ENCODE measurements at regions not wholly inside any gene's neighbourhood (a gene's known extent, or its start where the extent isn't known, plus 50 kb on each side); places are given as distances from the start of the nearest gene placed in this dataset.

DNA sequence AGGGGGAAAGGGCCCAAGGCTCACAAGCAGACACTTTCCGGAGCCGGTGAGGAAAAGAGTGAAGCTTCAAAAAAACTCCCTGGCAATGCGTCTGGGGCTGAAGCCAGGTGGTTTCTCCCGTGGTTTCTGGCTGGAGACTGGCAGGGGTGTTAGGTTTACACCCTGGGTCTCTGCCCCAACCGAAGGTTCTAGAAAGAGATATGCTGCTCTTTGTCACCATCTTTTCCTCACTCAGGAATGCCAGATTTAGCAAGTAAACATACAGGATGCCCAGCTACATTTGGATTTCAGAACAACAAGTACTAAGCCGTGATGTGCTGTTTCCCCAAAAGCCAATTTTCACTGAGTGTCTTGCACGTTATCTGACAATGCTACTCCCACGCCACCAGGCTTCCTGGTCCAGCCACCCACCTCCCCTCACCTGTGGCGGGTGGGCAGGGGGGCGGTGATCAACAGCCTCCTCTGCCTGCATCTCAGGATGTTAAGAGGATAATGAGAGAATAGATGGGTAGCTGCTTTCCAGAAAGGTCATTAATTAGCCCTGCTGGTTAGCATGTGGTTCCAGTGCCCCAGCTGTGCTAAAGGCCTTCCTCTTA is 69.6 kb upstream of the OLIG2 start:
- no peak for DNase-seq (ENCODE audit: low read depth in 2 of 2)
- no peaks in the 10 kb centered on the region for H3K79me2 ChIP-seq (ENCODE audit: control insufficient read depth, insufficient read depth, low read length)
- H2AFZ ChIP-seq (ENCODE audit: low read length), result no peak overlapping the region
- no peak overlapping the region for H3K9ac ChIP-seq (ENCODE audit: insufficient read depth, low read length)
- H3K4me1 ChIP-seq (ENCODE audit: control insufficient read depth, extremely low read depth, insufficient read depth, low read length), result no peaks in the 10 kb centered on the region
- H3K4me3 ChIP-seq (replicated peaks in 1 of 4; ENCODE audit: control extremely low read depth in 1 of 4, insufficient read depth in 1 of 4, low read depth in 3 of 4, low read length in 4 of 4), result no peak overlapping the region
- H3K4me2 ChIP-seq (ENCODE audit: extremely low read depth, insufficient read depth, low read length), result no peak overlapping the region
- no peaks in the 10 kb centered on the region for H3K9me3 ChIP-seq (ENCODE audit: control insufficient read depth, insufficient read depth, low read depth, low read length)
- H3K27ac ChIP-seq (ENCODE audit: insufficient read depth, low read length), result no peak overlapping the region
- no peaks in the 10 kb centered on the region for H4K20me1 ChIP-seq (ENCODE audit: control insufficient read depth, extremely low read depth, insufficient read depth, low read length)
- no peaks in the 10 kb centered on the region for H3K36me3 ChIP-seq (ENCODE audit: control insufficient read depth, insufficient read depth, low read length)
- TF ChIP-seq EZH2 (IDR thresholded peaks at IDR 0.05; ENCODE audit: low read length, missing control alignments), result no peak
- TF ChIP-seq CTCF (conservative IDR thresholded peaks at IDR 0.05 in 1 of 2, IDR thresholded peaks at IDR 0.05 in 1 of 2; ENCODE audit: low read depth in 1 of 2, low read length in 2 of 2), result no peak
- peaks cover 10% of the 10 kb centered on the region for H3K27me3 ChIP-seq (ENCODE audit: control insufficient read depth, insufficient read depth, low read length)

DNA sequence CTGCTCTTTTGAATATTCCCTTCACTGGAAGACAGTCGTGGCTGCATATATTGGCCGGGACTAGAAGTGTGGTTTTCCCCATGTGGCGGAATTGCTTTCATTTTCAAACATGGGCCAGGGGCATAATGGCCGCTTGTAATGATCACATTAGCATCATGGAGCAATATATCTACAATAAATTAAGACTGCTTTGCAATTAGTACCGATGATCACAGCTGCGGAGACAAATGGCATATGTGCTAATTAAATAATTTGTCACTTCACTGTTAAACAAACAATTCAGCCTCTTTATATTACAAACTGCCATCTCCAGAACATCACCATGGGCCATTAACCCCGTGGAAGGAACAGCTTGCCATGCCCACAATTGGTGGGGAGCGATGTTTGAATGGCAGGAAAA is 68.2 kb upstream of the OLIG2 start:
- Histone ChIP-seq H4K20me1 (ENCODE audit: control insufficient read depth, extremely low read depth, insufficient read depth, low read length) (no peaks in the 10 kb centered on the region), H2AFZ (ENCODE audit: low read length) (no peak overlapping the region), H3K4me2 (ENCODE audit: extremely low read depth, insufficient read depth, low read length) (no peak overlapping the region), H3K9ac (ENCODE audit: insufficient read depth, low read length) (no peak overlapping the region), H3K4me1 (ENCODE audit: control insufficient read depth, extremely low read depth, insufficient read depth, low read length) (no peaks in the 10 kb centered on the region), H3K27me3 (ENCODE audit: control insufficient read depth, insufficient read depth, low read length) (peaks cover 6% of the 10 kb centered on the region), H3K36me3 (ENCODE audit: control insufficient read depth, insufficient read depth, low read length) (no peaks in the 10 kb centered on the region), H3K4me3 (replicated peaks in 1 of 4; ENCODE audit: control extremely low read depth in 1 of 4, insufficient read depth in 1 of 4, low read depth in 3 of 4, low read length in 4 of 4) (no peak overlapping the region), H3K27ac (ENCODE audit: insufficient read depth, low read length) (no peak overlapping the region), H3K9me3 (ENCODE audit: control insufficient read depth, insufficient read depth, low read depth, low read length) (no peaks in the 10 kb centered on the region), H3K79me2 (ENCODE audit: control insufficient read depth, insufficient read depth, low read length) (no peaks in the 10 kb centered on the region)
- TF ChIP-seq CTCF (conservative IDR thresholded peaks at IDR 0.05 in 1 of 2, IDR thresholded peaks at IDR 0.05 in 1 of 2; ENCODE audit: low read depth in 1 of 2, low read length in 2 of 2) (no peak), EZH2 (IDR thresholded peaks at IDR 0.05; ENCODE audit: low read length, missing control alignments) (no peak)
- DNase-seq (ENCODE audit: low read depth in 2 of 2), result no peak

DNA sequence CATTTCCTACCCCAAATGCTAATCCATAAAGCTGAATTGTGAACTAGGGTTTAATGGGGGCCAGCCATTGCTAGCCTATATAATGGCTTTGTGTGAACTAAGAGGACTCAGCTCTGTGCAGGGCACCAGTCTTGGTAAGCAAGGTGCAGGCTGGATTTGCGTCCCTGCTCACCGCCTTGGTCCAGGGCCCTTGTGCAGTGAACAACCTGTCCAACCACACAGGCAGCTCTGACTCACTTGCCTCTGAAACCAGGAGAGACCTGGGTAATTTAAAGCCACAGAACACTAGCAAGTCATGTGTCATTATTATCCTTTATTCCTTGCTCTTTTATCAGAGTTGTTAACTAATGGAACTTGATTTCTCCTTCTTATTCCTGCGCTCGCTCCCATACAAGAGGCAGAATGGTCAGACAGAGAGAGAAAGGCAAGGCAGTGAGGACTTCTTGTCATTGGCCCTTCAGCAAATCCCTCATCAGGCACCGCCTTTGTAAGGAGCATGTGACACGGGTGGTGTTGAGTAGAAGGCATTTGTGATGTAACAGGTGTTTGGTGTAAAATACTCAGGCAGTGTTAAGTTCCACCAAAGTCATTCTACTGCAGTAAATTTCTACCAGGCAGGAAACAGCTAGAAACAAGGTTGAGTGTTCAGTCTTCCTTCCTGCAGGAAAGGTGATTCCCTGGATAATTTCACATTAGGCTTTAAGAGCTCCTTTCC is 67.3 kb upstream of the OLIG2 start:
- H3K36me3 ChIP-seq (ENCODE audit: control insufficient read depth, insufficient read depth, low read length), result no peaks in the 10 kb centered on the region
- no peak for TF ChIP-seq CTCF (conservative IDR thresholded peaks at IDR 0.05 in 1 of 2, IDR thresholded peaks at IDR 0.05 in 1 of 2; ENCODE audit: low read depth in 1 of 2, low read length in 2 of 2)
- no peak for TF ChIP-seq EZH2 (IDR thresholded peaks at IDR 0.05; ENCODE audit: low read length, missing control alignments)
- no peak overlapping the region for H3K27ac ChIP-seq (ENCODE audit: insufficient read depth, low read length)
- no peak overlapping the region for H3K4me2 ChIP-seq (ENCODE audit: extremely low read depth, insufficient read depth, low read length)
- no peak overlapping the region for H2AFZ ChIP-seq (ENCODE audit: low read length)
- no peak for DNase-seq (ENCODE audit: low read depth in 2 of 2)
- H3K4me1 ChIP-seq (ENCODE audit: control insufficient read depth, extremely low read depth, insufficient read depth, low read length), result no peaks in the 10 kb centered on the region
- H3K79me2 ChIP-seq (ENCODE audit: control insufficient read depth, insufficient read depth, low read length), result no peaks in the 10 kb centered on the region
- peaks cover 6% of the 10 kb centered on the region for H3K27me3 ChIP-seq (ENCODE audit: control insufficient read depth, insufficient read depth, low read length)
- no peaks in the 10 kb centered on the region for H4K20me1 ChIP-seq (ENCODE audit: control insufficient read depth, extremely low read depth, insufficient read depth, low read length)
- H3K4me3 ChIP-seq (replicated peaks in 1 of 4; ENCODE audit: control extremely low read depth in 1 of 4, insufficient read depth in 1 of 4, low read depth in 3 of 4, low read length in 4 of 4), result no peak overlapping the region
- H3K9me3 ChIP-seq (ENCODE audit: control insufficient read depth, insufficient read depth, low read depth, low read length), result no peaks in the 10 kb centered on the region
- no peak overlapping the region for H3K9ac ChIP-seq (ENCODE audit: insufficient read depth, low read length)
